ENCODE measurements at regions not wholly inside any gene's neighbourhood (a gene's known extent, or its start where the extent isn't known, plus 50 kb on each side); places are given as distances from the start of the nearest gene placed in this dataset.
"Not testable (repeated sequence)": the region's sequence is repeated elsewhere in the genome, so short reads cannot be mapped to it uniquely, and the experiment has no call there.

- no peak for FAIRE-seq
Observed at GRCh38 chr17:53516636-53517035, 306.1 kb upstream of the KIF2B start.

GRCh38 chr17:53499277-53499676, 323.4 kb upstream of the KIF2B start:
- DNase-seq (ENCODE audit: low spot score in 2 of 2), result no peak
- no peak for FAIRE-seq

More at GRCh38 chr17:53516636-53517035, 306.1 kb upstream of the KIF2B start:
- no peak for DNase-seq (ENCODE audit: low spot score in 2 of 2)

- no peak for DNase-seq (ENCODE audit: low spot score in 2 of 2)
- FAIRE-seq, result no peak
Observed at GRCh38 chr17:53496356-53496755, 326.4 kb upstream of the KIF2B start.

GRCh38 chr17:53492532-53492931, 330.2 kb upstream of the KIF2B start:
- DNase-seq (ENCODE audit: low spot score in 2 of 2), result no peak
- no peak for FAIRE-seq

- DNase-seq (ENCODE audit: low spot score in 2 of 2) (no peak), FAIRE-seq (no peak)
Observed at GRCh38 chr17:53490447-53490968, 332.2 kb upstream of the KIF2B start.

- FAIRE-seq (no peak), DNase-seq (ENCODE audit: low spot score in 2 of 2) (no peak)
Observed at GRCh38 chr17:53483704-53484103, 339.0 kb upstream of the KIF2B start.

- no peak for DNase-seq (ENCODE audit: low spot score in 2 of 2)
- FAIRE-seq, result no peak
Observed at GRCh38 chr17:53475002-53475401, 347.7 kb upstream of the KIF2B start.

GRCh38 chr17:53472586-53472985, 350.1 kb upstream of the KIF2B start:
- FAIRE-seq, result no peak
- DNase-seq (ENCODE audit: low spot score in 2 of 2), result no peak

- FAIRE-seq (no peak), DNase-seq (ENCODE audit: low spot score in 2 of 2) (no peak)
Observed at GRCh38 chr17:53471514-53471913, 351.2 kb upstream of the KIF2B start.

GRCh38 chr17:53470626-53471025, 352.1 kb upstream of the KIF2B start:
- no peak for DNase-seq (ENCODE audit: low spot score in 2 of 2)
- no peak for FAIRE-seq

- FAIRE-seq, result no peak
- DNase-seq (ENCODE audit: low spot score in 2 of 2), result no peak
Observed at GRCh38 chr17:53466733-53467132, 356.0 kb upstream of the KIF2B start.

- not testable (repeated sequence) for FAIRE-seq
Observed at GRCh38 chr17:53464396-53464795, 358.3 kb upstream of the KIF2B start.

GRCh38 chr17:53463363-53463762, 359.4 kb upstream of the KIF2B start:
- DNase-seq (ENCODE audit: low spot score in 2 of 2) (no peak), FAIRE-seq (no peak)

More at GRCh38 chr17:53464396-53464795, 358.3 kb upstream of the KIF2B start:
- not testable (repeated sequence) for DNase-seq (ENCODE audit: low spot score in 2 of 2)

GRCh38 chr17:53462393-53462811, 360.3 kb upstream of the KIF2B start:
- DNase-seq (ENCODE audit: low spot score in 2 of 2) (no peak), FAIRE-seq (no peak)

- DNase-seq (ENCODE audit: low spot score in 2 of 2); FAIRE-seq: not testable (repeated sequence)
Observed at GRCh38 chr17:53455943-53456342, 366.8 kb upstream of the KIF2B start.

GRCh38 chr17:53454337-53454736, 368.4 kb upstream of the KIF2B start:
- DNase-seq (ENCODE audit: low spot score in 2 of 2) (no peak), FAIRE-seq (no peak)

GRCh38 chr17:53449324-53449723, 373.4 kb upstream of the KIF2B start:
- DNase-seq (ENCODE audit: low spot score in 2 of 2), result no peak
- FAIRE-seq, result no peak

- FAIRE-seq (no peak), DNase-seq (ENCODE audit: low spot score in 2 of 2) (no peak)
Observed at GRCh38 chr17:53428913-53429312, 393.8 kb upstream of the KIF2B start.

GRCh38 chr17:53426505-53426904, 396.2 kb upstream of the KIF2B start:
- DNase-seq (ENCODE audit: low spot score in 2 of 2) (no peak), FAIRE-seq (no peak)

- no peak for FAIRE-seq
Observed at GRCh38 chr17:53420035-53420641, 402.6 kb upstream of the KIF2B start.

GRCh38 chr17:53409588-53409987, 413.1 kb upstream of the KIF2B start:
- no peak for DNase-seq (ENCODE audit: low spot score in 2 of 2)
- FAIRE-seq, result no peak

More at GRCh38 chr17:53420035-53420641, 402.6 kb upstream of the KIF2B start:
- no peak for DNase-seq (ENCODE audit: low spot score in 2 of 2)

- FAIRE-seq, result no peak
Observed at GRCh38 chr17:53406907-53407306, 415.8 kb upstream of the KIF2B start.

More at GRCh38 chr17:53406907-53407306, 415.8 kb upstream of the KIF2B start:
- no peak for DNase-seq (ENCODE audit: low spot score in 2 of 2)

Measured in frontal cortex (tissue), 3 donors.